Retina (tissue), 1 donor: ENCODE measurements at regions not wholly inside any gene's neighbourhood (a gene's known extent, or its start where the extent isn't known, plus 50 kb on each side); places are given as distances from the start of the nearest gene placed in this dataset.
"Not testable (repeated sequence)": the region's sequence is repeated elsewhere in the genome, so short reads cannot be mapped to it uniquely, and the experiment has no call there.

ENCODE experiments used
- DNase-seq: peaks from one replicate; pipeline ENCODE4 v3.0.0-alpha.2; 2016

DNA sequence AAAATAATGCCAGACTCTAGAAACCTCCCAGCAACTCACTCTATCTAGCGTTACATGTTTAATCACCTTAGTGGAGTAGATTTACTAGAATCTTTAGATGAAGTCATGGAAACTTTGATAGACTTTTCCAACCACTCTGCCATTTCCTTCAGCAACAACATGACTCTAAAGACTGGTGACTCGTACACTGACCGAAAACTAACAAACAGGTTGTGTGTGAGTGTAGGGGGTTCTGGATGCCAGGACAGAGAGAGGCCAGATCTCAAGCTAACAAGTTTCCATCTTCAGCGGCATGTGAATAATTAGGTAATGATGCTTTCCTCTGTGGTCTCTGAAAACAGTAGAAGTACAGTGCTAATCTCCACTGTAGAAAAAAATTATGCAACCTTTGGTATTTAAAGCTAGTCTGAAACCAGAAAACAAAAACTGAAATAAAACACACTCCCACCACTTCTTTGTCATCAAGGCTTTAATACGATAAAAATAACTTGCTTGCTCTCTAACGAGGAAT, 286.4 kb downstream of the PRDM5 start:
- no peak for DNase-seq

GRCh38 chr4:120633810-120634209, 288.7 kb downstream of the PRDM5 start:
- DNase-seq: no peak

DNA sequence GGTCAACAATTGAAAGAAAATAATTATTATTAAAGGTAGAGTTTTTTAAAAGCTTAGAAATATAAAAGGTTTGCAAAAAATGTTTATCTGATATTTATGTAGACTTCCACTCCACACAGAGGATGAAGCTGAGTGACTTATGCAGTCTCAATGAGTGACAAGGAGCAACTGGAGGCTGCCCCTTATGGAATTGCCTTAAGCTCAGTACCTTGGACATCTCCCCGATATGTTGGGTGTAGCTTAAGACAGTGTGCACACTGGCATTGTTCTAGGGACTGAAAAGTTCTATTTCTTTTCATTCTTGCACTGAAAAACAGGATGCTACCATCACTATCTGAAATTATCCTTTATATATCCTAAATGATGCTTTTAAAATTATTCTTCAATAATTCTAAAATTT, 292.1 kb downstream of the PRDM5 start:
- no peak for DNase-seq

- DNase-seq: no peak
Observed at GRCh38 chr4:120629546-120630108, 292.9 kb downstream of the PRDM5 start.

- no peak for DNase-seq
Observed at GRCh38 chr4:120622601-120623000, 299.9 kb downstream of the PRDM5 start.

DNA sequence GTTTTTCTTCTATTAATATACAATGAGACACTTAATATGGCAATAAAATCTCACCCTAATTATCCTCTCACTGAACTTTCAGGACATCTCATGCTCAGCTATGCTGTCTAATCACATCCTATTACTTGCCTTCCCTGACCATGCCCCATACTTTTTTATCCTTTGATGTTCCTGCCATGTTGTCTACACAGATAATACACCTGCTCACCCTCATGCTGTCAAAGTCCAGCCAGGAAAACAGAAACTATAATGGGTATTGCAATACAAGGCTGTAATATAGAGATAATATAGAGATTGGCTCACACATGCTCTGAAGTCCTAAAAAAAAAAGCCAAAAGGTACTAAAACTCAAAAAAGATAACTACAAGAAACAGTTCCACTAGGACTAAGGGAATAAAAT, 305.4 kb downstream of the PRDM5 start:
- DNase-seq: no peak

DNA sequence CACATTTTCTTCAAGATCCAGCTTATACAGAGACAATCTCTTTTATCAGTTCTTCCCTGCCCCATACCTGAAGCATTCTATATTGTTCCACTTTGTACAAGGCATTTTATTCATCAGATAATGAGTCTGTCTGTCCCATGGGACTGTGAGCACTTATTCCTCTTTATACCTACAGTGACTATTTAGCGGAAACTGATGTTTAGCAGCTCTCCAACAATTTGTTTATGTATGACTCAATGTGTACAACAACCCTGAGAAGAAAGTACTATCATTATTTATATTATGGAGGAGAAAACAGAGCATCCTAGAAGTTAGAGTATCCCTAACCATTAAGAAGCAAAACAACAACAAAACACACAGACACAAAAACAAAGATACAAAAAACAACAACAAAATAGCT, 306.5 kb downstream of the PRDM5 start:
- DNase-seq: no peak

GRCh38 chr4:120613778-120614177, 308.7 kb downstream of the PRDM5 start:
- no peak for DNase-seq

GRCh38 chr4:120611092-120611491, 311.4 kb downstream of the PRDM5 start:
- DNase-seq: no peak

GRCh38 chr4:120591038-120591437, 331.5 kb downstream of the PRDM5 start:
- no peak for DNase-seq

DNA sequence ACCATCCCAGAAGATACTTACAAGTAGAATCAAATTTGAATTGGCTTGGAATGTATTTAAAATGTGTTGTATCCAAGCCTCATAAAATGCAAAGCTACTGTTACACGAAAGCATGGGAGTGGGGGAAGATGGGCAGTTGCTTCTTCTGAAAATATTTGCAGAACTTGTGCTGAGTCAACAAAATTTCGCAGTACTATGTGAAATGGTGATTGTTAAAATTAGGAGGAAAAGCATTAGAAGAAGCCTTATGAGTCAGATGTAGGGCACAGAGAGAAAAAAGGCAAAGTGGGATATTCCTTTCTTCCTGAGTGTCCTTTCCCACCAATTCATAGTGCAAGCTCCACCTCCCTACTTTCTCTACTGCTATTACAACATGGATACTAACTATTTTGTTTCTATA, 332.7 kb downstream of the PRDM5 start:
- no peak for DNase-seq

GRCh38 chr4:120568731-120569130, 353.8 kb downstream of the PRDM5 start:
- DNase-seq: no peak

DNA sequence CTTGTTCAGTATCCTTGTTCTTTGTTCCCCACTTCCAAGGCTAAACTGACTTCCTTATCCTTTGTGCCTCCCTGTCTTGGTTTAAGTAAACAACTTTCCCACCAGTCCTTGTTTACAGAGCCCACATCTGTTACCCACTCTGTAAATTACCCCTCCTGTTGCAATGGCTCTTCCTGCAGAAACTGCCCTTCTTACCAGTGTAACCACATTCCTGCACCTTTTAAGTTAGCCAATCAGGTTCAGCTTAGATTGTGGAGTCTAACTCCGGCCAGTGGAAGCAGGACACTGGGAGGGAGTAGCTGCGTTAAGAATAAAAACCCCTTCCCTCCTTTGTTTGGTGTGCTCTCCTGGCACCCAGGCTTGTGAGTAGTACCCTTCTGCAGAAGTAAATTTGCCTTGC, 360.9 kb downstream of the PRDM5 start:
- no peak for DNase-seq

GRCh38 chr4:120557372-120557771, 365.2 kb downstream of the PRDM5 start:
- no peak for DNase-seq

GRCh38 chr4:120555058-120555457, 367.5 kb downstream of the PRDM5 start:
- DNase-seq: no peak

DNA sequence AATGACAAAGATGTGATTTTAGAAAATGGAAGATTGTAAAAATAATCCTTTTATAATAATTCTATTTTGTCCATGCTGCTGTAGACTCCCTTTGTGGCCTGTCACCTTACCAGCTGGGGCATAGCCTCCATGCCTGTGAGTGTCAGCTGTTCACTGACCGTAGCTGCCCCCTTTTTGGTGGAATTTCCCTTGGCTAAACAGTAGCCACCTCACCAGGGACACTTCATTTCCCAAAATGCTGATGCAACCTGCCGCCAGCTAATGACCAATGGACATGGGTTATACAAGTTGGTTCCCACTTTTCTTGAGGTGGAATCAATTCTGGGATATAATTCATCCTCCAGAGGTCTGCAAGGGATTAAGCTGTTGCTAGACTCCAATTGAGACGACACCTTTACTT, 368.4 kb downstream of the PRDM5 start:
- no peak for DNase-seq

- not testable (repeated sequence) for DNase-seq
Observed at GRCh38 chr4:120550624-120551220, 371.8 kb downstream of the PRDM5 start.

DNA sequence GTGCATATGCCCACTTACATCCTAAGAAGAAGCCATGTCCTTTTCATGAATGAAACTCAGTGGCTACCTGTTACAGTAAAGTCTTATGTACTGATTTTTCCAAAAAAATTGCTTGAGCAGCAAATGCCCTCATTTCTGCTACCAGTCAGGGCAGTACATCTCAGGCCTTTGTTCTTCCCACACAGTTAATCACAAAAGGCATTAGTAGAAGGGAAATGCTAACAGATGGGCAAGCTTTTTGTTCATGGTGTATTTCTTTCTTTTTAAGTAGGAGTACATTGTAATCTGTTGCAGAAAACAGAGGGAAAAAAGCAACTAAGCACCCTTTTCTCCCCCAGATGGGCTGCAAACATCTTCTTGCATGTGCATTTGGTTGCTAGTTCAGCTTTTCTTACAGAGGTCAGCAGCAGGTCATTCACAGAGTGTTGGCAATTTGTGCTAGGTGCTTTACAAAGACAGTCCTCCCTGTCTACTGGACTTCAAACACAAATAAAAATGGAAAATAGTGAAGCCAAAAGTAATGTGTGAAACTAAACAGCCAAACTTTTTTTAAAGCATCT, 373.4 kb downstream of the PRDM5 start:
- DNase-seq: peak; percentile 41

DNA sequence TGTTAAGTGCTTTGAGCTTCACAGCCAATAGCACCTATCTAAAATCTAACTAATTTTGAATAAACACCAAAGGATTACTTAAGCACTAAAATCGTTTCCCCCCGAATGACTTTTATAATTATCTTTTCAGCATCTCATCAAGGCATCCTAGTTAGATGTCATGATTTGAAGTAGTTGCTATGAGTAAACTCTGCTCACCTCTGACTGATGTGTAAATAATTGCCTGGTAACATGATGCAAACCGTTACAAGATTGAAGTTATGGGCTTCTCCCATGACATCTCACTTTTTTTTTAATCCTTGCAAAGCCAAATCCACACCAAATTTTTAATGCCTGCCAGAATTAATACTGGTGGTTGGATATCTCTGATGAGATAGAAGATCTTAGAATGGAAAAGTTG, 377.1 kb downstream of the PRDM5 start:
- no peak for DNase-seq

DNA sequence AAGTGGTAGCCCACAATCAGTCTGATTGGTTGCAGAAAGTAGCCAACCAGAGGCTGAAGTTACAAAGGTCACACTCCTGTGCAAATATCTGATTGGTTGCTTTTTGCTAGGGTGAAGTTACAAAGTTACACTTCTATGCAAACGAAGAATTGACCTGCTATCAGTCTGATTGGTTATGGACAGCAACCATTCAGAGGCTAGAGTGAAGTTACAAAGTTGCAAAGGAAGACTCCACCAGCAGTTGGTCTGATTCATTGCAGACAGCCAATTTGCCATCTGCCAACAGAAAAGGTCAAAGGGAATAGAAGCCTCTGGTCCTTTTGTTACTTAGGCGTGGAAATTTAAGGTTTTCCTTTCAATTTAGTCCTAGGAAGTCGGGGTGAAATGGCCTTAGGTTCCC, 377.7 kb downstream of the PRDM5 start:
- DNase-seq: no peak

GRCh38 chr4:120540625-120541024, 381.9 kb downstream of the PRDM5 start:
- no peak for DNase-seq

DNA sequence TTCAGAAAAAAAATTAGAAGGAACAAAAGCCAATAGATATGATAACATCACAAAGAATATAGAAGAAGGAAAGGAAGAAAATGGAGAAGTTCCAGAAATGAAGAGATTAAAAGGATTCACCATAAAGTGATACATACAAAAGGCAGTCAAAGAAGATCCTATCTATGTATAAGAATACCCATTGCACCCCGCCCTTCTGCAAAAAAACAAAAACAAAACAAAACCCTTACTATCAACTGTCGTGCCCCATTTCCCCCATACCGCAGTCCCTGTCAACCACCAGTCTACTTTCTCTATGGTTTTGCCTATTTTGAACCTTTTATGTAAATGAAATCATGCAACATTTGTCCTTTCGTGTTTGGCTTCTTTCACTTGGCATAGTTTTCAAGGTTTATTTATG, 385.6 kb downstream of the PRDM5 start:
- no peak for DNase-seq

- DNase-seq: no peak
Observed at GRCh38 chr4:120528428-120528827, 394.1 kb downstream of the PRDM5 start.

- DNase-seq: no peak
Observed at GRCh38 chr4:120526033-120526432, 396.5 kb downstream of the PRDM5 start.

GRCh38 chr4:120525106-120525505, 397.4 kb downstream of the PRDM5 start:
- DNase-seq: no peak
